ENCODE measurements at regions not wholly inside any gene's neighbourhood (a gene's known extent, or its start where the extent isn't known, plus 50 kb on each side); places are given as distances from the start of the nearest gene placed in this dataset.

- no peak for TF ChIP-seq CTCF (IDR thresholded peaks at IDR 0.05)
- TF ChIP-seq POLR2A (IDR thresholded peaks at IDR 0.05; ENCODE audit: low read depth) = no peak
- TF ChIP-seq EP300 (IDR thresholded peaks at IDR 0.05) = no peak
Observed at GRCh38 chr15:70271422-70272088, 173.8 kb upstream of the TLE3 start.
